ENCODE measurements at regions not wholly inside any gene's neighbourhood (a gene's known extent, or its start where the extent isn't known, plus 50 kb on each side); places are given as distances from the start of the nearest gene placed in this dataset.

DNA sequence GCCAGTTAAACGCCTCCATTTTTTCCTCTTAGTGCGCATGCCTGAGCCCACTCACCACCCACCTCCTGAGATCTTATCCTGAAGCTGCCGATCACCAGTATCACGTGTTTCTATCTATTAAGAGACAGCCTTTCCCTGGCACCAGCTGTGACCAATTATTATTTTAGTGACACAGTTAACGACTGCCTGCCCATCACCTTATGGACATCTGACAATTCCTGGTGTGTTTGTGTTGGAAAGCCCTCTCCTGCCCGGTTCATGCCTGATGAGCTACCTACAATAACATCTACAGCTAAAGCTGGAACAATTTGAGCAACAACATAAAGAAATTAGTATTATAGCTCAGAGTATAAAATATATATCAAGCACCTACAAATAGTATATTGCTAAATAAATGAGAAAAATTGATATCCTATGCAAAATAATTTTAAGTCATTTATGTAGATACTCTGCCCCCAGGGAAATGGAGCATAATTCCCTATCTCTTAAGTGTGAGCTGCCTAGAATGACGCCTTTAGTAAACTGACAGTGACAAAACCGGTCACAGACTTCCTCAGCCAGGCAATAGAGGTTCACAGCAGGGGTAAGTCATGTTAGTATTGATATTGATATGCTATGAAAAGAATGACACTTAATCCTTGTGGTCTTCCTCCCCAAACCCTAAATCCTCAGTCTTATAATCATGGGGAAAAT lies 862.2 kb downstream of the TRAM1L1 start:
- no peak for TF ChIP-seq EZH2phosphoT487 (IDR thresholded peaks at IDR 0.05; ENCODE audit: borderline replicate concordance)
- TF ChIP-seq, protein P1, sequence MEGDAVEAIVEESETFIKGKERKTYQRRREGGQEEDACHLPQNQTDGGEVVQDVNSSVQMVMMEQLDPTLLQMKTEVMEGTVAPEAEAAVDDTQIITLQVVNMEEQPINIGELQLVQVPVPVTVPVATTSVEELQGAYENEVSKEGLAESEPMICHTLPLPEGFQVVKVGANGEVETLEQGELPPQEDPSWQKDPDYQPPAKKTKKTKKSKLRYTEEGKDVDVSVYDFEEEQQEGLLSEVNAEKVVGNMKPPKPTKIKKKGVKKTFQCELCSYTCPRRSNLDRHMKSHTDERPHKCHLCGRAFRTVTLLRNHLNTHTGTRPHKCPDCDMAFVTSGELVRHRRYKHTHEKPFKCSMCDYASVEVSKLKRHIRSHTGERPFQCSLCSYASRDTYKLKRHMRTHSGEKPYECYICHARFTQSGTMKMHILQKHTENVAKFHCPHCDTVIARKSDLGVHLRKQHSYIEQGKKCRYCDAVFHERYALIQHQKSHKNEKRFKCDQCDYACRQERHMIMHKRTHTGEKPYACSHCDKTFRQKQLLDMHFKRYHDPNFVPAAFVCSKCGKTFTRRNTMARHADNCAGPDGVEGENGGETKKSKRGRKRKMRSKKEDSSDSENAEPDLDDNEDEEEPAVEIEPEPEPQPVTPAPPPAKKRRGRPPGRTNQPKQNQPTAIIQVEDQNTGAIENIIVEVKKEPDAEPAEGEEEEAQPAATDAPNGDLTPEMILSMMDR (conservative IDR thresholded peaks at IDR 0.05; ENCODE audit: low read length): no peak
